ENCODE measurements at regions not wholly inside any gene's neighbourhood (a gene's known extent, or its start where the extent isn't known, plus 50 kb on each side); places are given as distances from the start of the nearest gene placed in this dataset.

GRCh38 chr3:62956411-62956810 lies 81.2 kb upstream of the CADPS start (continued):
- TF ChIP-seq CHD7 (IDR thresholded peaks at IDR 0.05; ENCODE audit: insufficient replicate concordance, low read length), result no peak
- TF ChIP-seq CREB1 (IDR thresholded peaks at IDR 0.05), result no peak
- no peak for TF ChIP-seq CBX8 (IDR thresholded peaks at IDR 0.05; ENCODE audit: borderline replicate concordance, low read depth, low read length)
- TF ChIP-seq TAF7 (optimal IDR thresholded peaks at IDR 0.05; ENCODE audit: borderline replicate concordance, low read depth, low read length), result no peak
- TF ChIP-seq RBBP5 (IDR thresholded peaks at IDR 0.05; ENCODE audit: borderline replicate concordance, low read depth, low read length), result no peak
